PC-3 (cell line): ENCODE measurements at regions not wholly inside any gene's neighbourhood (a gene's known extent, or its start where the extent isn't known, plus 50 kb on each side); places are given as distances from the start of the nearest gene placed in this dataset.

Experiments
- ATAC-seq: fragments of 200-7000 bp; cut with Tn5 transposase; 2 replicates; pipeline ENCODE4 v1.9.1; 2020; ENCODE audit warnings: mild to moderate bottlenecking, moderate library complexity
- BruUV-seq: library from RNA; stranded (reverse); fragments of 400-500 nt; replicated peaks from 2 replicates; lab custom pipeline; 2021; lab: Mats Ljungman, UMichigan
- CTCF ChIA-PET: fragments of 300-600 bp; sonication (Branson Sonifier 250); formaldehyde crosslinking; loops from one replicate; lab custom pipeline; 2022; ENCODE audit warnings: antibody characterized with exemption; lab: Charles Lee
- POLR2A ChIA-PET: fragments of 300-600 bp; sonication (Branson Sonifier 250); formaldehyde crosslinking; loops from one replicate; lab custom pipeline; 2022; ENCODE audit warnings: antibody characterized with exemption; ENCODE audit not compliant: unreplicated experiment; lab: Charles Lee
- DNase-seq: peaks from one replicate; pipeline ENCODE4 v3.0.0-alpha.2; 2015
- H2AFZ ChIP-seq: fragments of 300-600 bp; sonication (generic); 2 replicates; pipeline ENCODE4 v1.6.0; 2016; ENCODE audit warnings: antibody characterized with exemption, low read length
- H3F3A ChIP-seq: fragments of 300-600 bp; sonication (generic); one replicate; pipeline ENCODE4 v1.6.0; 2017; ENCODE audit warnings: antibody characterized with exemption, low read length, control low read depth, mild to moderate bottlenecking; ENCODE audit not compliant: unreplicated experiment
- H3K27ac ChIP-seq: fragments of 300-600 bp; sonication (generic); 2 replicates; pipeline ENCODE4 v1.5.1; 2016; ENCODE audit warnings: mild to moderate bottlenecking, low read length
- H3K27me3 ChIP-seq: fragments of 300-600 bp; sonication (generic); 2 replicates; pipeline ENCODE4 v1.6.1; 2016; ENCODE audit warnings: low read length, mixed read lengths
- H3K36me3 ChIP-seq: fragments of 300-600 bp; sonication (generic); 2 replicates; pipeline ENCODE4 v1.6.1; 2016; ENCODE audit warnings: low read depth, mixed run types, low read length, mixed read lengths
- H3K4me1 ChIP-seq: fragments of 300-600 bp; sonication (generic); 2 replicates; pipeline ENCODE4 v1.5.1; 2016; ENCODE audit warnings: low read length; ENCODE audit not compliant: insufficient read depth
- H3K4me2 ChIP-seq: fragments of 300-600 bp; sonication (generic); 2 replicates; pipeline ENCODE4 v1.6.0; 2016; ENCODE audit warnings: low read length
- H3K4me3 ChIP-seq: fragments of 300-600 bp; sonication (generic); 2 replicates; pipeline ENCODE4 v1.5.1; 2016; ENCODE audit warnings: mild to moderate bottlenecking, low read length, mixed read lengths
- H3K79me2 ChIP-seq: fragments of 300-600 bp; sonication (generic); 2 replicates; pipeline ENCODE4 v1.6.1; 2017; ENCODE audit warnings: low read length, mixed read lengths
- H3K9ac ChIP-seq: fragments of 300-600 bp; sonication (generic); 2 replicates; pipeline ENCODE4 v1.6.0; 2016; ENCODE audit warnings: mild to moderate bottlenecking, low read length
- H3K9me2 ChIP-seq: fragments of 300-600 bp; sonication (generic); replicated peaks from 2 replicates; pipeline ENCODE4 v1.6.1; 2016; ENCODE audit warnings: mixed run types, low read length, mixed read lengths
- H3K9me3 ChIP-seq: fragments of 300-600 bp; sonication (generic); 2 replicates; pipeline ENCODE4 v1.6.1; 2016; ENCODE audit warnings: low read length, mixed read lengths
- H4K20me1 ChIP-seq: fragments of 300-600 bp; sonication (generic); 2 replicates; pipeline ENCODE4 v1.6.1; 2016; ENCODE audit warnings: low read length, mixed read lengths
- CTCF ChIP-seq: fragments of 300-600 bp; sonication (generic); conservative IDR thresholded peaks from 2 replicates; pipeline ENCODE4 v1.5.1; 2017; ENCODE audit warnings: antibody characterized with exemption, low read depth, mild to moderate bottlenecking, low read length
- EZH2 ChIP-seq: fragments of 300-600 bp; sonication (generic); IDR thresholded peaks from one replicate; pipeline ENCODE4 v1.6.1; 2017; ENCODE audit warnings: antibody characterized with exemption, mild to moderate bottlenecking, low read length; ENCODE audit not compliant: unreplicated experiment
- EZH2phosphoT487 ChIP-seq: fragments of 300-600 bp; sonication (generic); IDR thresholded peaks from 2 replicates; pipeline ENCODE4 v1.6.1; 2018; ENCODE audit warnings: mild to moderate bottlenecking, antibody characterized with exemption, low read length, borderline replicate concordance
- intact Hi-C: fragments of 100-400 bp; cut with micrococcal nuclease; formaldehyde crosslinking; loops from 2 replicates; pipeline ENCODE4 v1.9.0; 2023

- H3K27me3 ChIP-seq: no peaks in the 10 kb centered on the region
- H3K4me1 ChIP-seq: peaks cover 41% of the 10 kb centered on the region
- no peaks in the 10 kb centered on the region for H3K9me3 ChIP-seq
- H3K9me2 ChIP-seq: no peaks in the 10 kb centered on the region
- no peak overlapping the region for H3K4me3 ChIP-seq
- DNase-seq (peak; percentile 52), ATAC-seq (peak; percentile 32)
- no peaks in the 10 kb centered on the region for H3K36me3 ChIP-seq
- no TSS peak for BruUV-seq
- H3K79me2 ChIP-seq: no peaks in the 10 kb centered on the region
- H4K20me1 ChIP-seq: no peaks in the 10 kb centered on the region
- TF ChIP-seq EZH2phosphoT487 (no peak), CTCF (no peak), EZH2 (no peak)
- ChIA-PET POLR2A (no interaction called here), CTCF (no interaction called here)
- H3K9ac ChIP-seq: no peak overlapping the region
- no peaks in the 10 kb centered on the region for H3F3A ChIP-seq
- H3K4me2 ChIP-seq: peak overlapping the region; percentile 4; the same call in 1 of the 2 replicates
- H2AFZ ChIP-seq: no peak overlapping the region
- H3K27ac ChIP-seq: no peak overlapping the region
- intact Hi-C loops: loop anchor here (10.0 kb wide), 1 partner anchor 396 kb away; no protein-coding TSS in a partner anchor
These were observed 593.7 kb downstream of the DNAH5 start for GRCh38 chr5:13350767-13351166.

GRCh38 chr5:13348568-13348967 lies 595.9 kb downstream of the DNAH5 start:
- no TSS peak for BruUV-seq
- no peaks in the 10 kb centered on the region for H4K20me1 ChIP-seq
- no peaks in the 10 kb centered on the region for H3K79me2 ChIP-seq
- no peaks in the 10 kb centered on the region for H3F3A ChIP-seq
- TF ChIP-seq EZH2: no peak
- TF ChIP-seq EZH2phosphoT487: no peak
- TF ChIP-seq CTCF: no peak
- H3K9ac ChIP-seq: no peak overlapping the region
- H3K4me3 ChIP-seq: no peak overlapping the region
- no peaks in the 10 kb centered on the region for H3K9me3 ChIP-seq
- ChIA-PET CTCF (no interaction called here), POLR2A (interaction anchor here (0.6 kb wide), 1 partner anchor 376 kb away, joined by 3 read pairs; no protein-coding TSS in a partner anchor)
- H3K9me2 ChIP-seq: no peaks in the 10 kb centered on the region
- H3K4me2 ChIP-seq: peak overlapping the region; percentile 32
- ATAC-seq (peak; percentile 86), DNase-seq (peak; percentile 81)
- H2AFZ ChIP-seq: no peak overlapping the region
- H3K4me1 ChIP-seq: peaks cover 26% of the 10 kb centered on the region
- intact Hi-C loops: no loop called here
- H3K36me3 ChIP-seq: no peaks in the 10 kb centered on the region
- no peak overlapping the region for H3K27ac ChIP-seq
- H3K27me3 ChIP-seq: no peaks in the 10 kb centered on the region

- CTCF ChIA-PET: no interaction called here
- H3K36me3 ChIP-seq: no peaks in the 10 kb centered on the region
- H3K9ac ChIP-seq: no peak overlapping the region
- TF ChIP-seq CTCF (no peak), EZH2 (no peak)
- H3K4me2 ChIP-seq: no peak overlapping the region
- ATAC-seq: no peak
- H4K20me1 ChIP-seq: no peaks in the 10 kb centered on the region
- H3K9me2 ChIP-seq: no peaks in the 10 kb centered on the region
- no peak overlapping the region for H2AFZ ChIP-seq
- H3K9me3 ChIP-seq: no peaks in the 10 kb centered on the region
- no peaks in the 10 kb centered on the region for H3F3A ChIP-seq
- no peak overlapping the region for H3K27ac ChIP-seq
- intact Hi-C loops: no loop called here
- POLR2A ChIA-PET: interaction anchor here (0.6 kb wide), 1 partner anchor 66 kb away, joined by 6 read pairs; no protein-coding TSS in a partner anchor
- DNase-seq: no peak
- H3K4me3 ChIP-seq: no peak overlapping the region
- BruUV-seq: no TSS peak
- no peaks in the 10 kb centered on the region for H3K79me2 ChIP-seq
- H3K4me1 ChIP-seq: peaks cover 26% of the 10 kb centered on the region
- no peaks in the 10 kb centered on the region for H3K27me3 ChIP-seq
These were observed 598.1 kb downstream of the DNAH5 start for GRCh38 chr5:13346401-13346800.
